ENCODE measurements at regions not wholly inside any gene's neighbourhood (a gene's known extent, or its start where the extent isn't known, plus 50 kb on each side); places are given as distances from the start of the nearest gene placed in this dataset.
"Not testable (repeated sequence)": the region's sequence is repeated elsewhere in the genome, so short reads cannot be mapped to it uniquely, and the experiment has no call there.

GRCh38 chr7:19944363-19945120 lies 171.1 kb upstream of the TMEM196 start:
- Mint-ChIP-seq H3K27me3 (no peaks in the 10 kb centered on the region), H3K4me3 (no peak overlapping the region), H3K36me3 (no peaks in the 10 kb centered on the region), H3K27ac (no peak overlapping the region), H3K4me1 (no peaks in the 10 kb centered on the region), H3K9me3 (peaks cover 5% of the 10 kb centered on the region)

- Mint-ChIP-seq H3K9me3 (peaks cover 13% of the 10 kb centered on the region), H3K27ac (no peak overlapping the region), H3K36me3 (no peaks in the 10 kb centered on the region), H3K4me3 (no peak overlapping the region), H3K4me1 (no peaks in the 10 kb centered on the region), H3K27me3 (no peaks in the 10 kb centered on the region)
Measured at GRCh38 chr7:19939746-19940145, 166.3 kb upstream of the TMEM196 start.

- Mint-ChIP-seq H3K9me3 (peaks cover 9% of the 10 kb centered on the region), H3K36me3 (no peaks in the 10 kb centered on the region), H3K4me3 (no peak overlapping the region), H3K27me3 (no peaks in the 10 kb centered on the region), H3K27ac (no peak overlapping the region), H3K4me1 (no peaks in the 10 kb centered on the region)
Measured at GRCh38 chr7:19932549-19933249, 159.3 kb upstream of the TMEM196 start.

- Mint-ChIP-seq H3K4me3 (no peak overlapping the region), H3K36me3 (no peaks in the 10 kb centered on the region), H3K27ac (no peak overlapping the region), H3K27me3 (no peaks in the 10 kb centered on the region), H3K9me3 (no peaks in the 10 kb centered on the region), H3K4me1 (no peaks in the 10 kb centered on the region)
Measured at GRCh38 chr7:19930851-19931250, 157.4 kb upstream of the TMEM196 start.

GRCh38 chr7:19930051-19930450 lies 156.6 kb upstream of the TMEM196 start:
- Mint-ChIP-seq H3K4me3 (no peak overlapping the region), H3K9me3 (no peaks in the 10 kb centered on the region), H3K27ac (no peak overlapping the region), H3K36me3 (no peaks in the 10 kb centered on the region), H3K4me1 (no peaks in the 10 kb centered on the region), H3K27me3 (no peaks in the 10 kb centered on the region)

GRCh38 chr7:19928247-19928646 lies 154.8 kb upstream of the TMEM196 start:
- Mint-ChIP-seq H3K27ac (no peak overlapping the region), H3K36me3 (no peaks in the 10 kb centered on the region), H3K9me3 (no peaks in the 10 kb centered on the region), H3K4me3 (no peak overlapping the region), H3K27me3 (no peaks in the 10 kb centered on the region), H3K4me1 (no peaks in the 10 kb centered on the region)

GRCh38 chr7:19920705-19921104 lies 147.3 kb upstream of the TMEM196 start:
- H3K4me3 Mint-ChIP-seq: no peak overlapping the region
- no peaks in the 10 kb centered on the region for H3K36me3 Mint-ChIP-seq
- H3K27ac Mint-ChIP-seq: no peak overlapping the region
- no peaks in the 10 kb centered on the region for H3K27me3 Mint-ChIP-seq
- no peaks in the 10 kb centered on the region for H3K9me3 Mint-ChIP-seq
- no peaks in the 10 kb centered on the region for H3K4me1 Mint-ChIP-seq

- Mint-ChIP-seq H3K27me3 (no peaks in the 10 kb centered on the region), H3K9me3 (no peaks in the 10 kb centered on the region), H3K4me3 (no peak overlapping the region), H3K36me3 (no peaks in the 10 kb centered on the region), H3K27ac (no peak overlapping the region), H3K4me1 (no peaks in the 10 kb centered on the region)
Measured at GRCh38 chr7:19920166-19920565, 146.7 kb upstream of the TMEM196 start.

GRCh38 chr7:19919261-19920095 lies 146.1 kb upstream of the TMEM196 start:
- Mint-ChIP-seq H3K27ac (no peak overlapping the region), H3K27me3 (no peaks in the 10 kb centered on the region)

GRCh38 chr7:19916046-19916445 lies 142.6 kb upstream of the TMEM196 start:
- H3K27me3 Mint-ChIP-seq: no peaks in the 10 kb centered on the region
- no peaks in the 10 kb centered on the region for H3K4me1 Mint-ChIP-seq
- no peak overlapping the region for H3K4me3 Mint-ChIP-seq
- no peaks in the 10 kb centered on the region for H3K9me3 Mint-ChIP-seq
- no peak overlapping the region for H3K27ac Mint-ChIP-seq
- no peaks in the 10 kb centered on the region for H3K36me3 Mint-ChIP-seq

More at GRCh38 chr7:19919261-19920095, 146.1 kb upstream of the TMEM196 start:
- H3K4me3 Mint-ChIP-seq: no peak overlapping the region
- H3K36me3 Mint-ChIP-seq: no peaks in the 10 kb centered on the region
- H3K9me3 Mint-ChIP-seq: no peaks in the 10 kb centered on the region
- no peaks in the 10 kb centered on the region for H3K4me1 Mint-ChIP-seq

GRCh38 chr7:19915596-19915995 lies 142.2 kb upstream of the TMEM196 start:
- H3K27ac Mint-ChIP-seq: no peak overlapping the region
- H3K9me3 Mint-ChIP-seq: no peaks in the 10 kb centered on the region
- H3K27me3 Mint-ChIP-seq: no peaks in the 10 kb centered on the region
- no peak overlapping the region for H3K4me3 Mint-ChIP-seq
- no peaks in the 10 kb centered on the region for H3K36me3 Mint-ChIP-seq
- H3K4me1 Mint-ChIP-seq: no peaks in the 10 kb centered on the region

GRCh38 chr7:19914866-19915265 lies 141.4 kb upstream of the TMEM196 start:
- H3K9me3 Mint-ChIP-seq: no peaks in the 10 kb centered on the region
- H3K4me1 Mint-ChIP-seq: no peaks in the 10 kb centered on the region
- no peaks in the 10 kb centered on the region for H3K36me3 Mint-ChIP-seq

GRCh38 chr7:19900118-19900517 lies 126.7 kb upstream of the TMEM196 start:
- no peaks in the 10 kb centered on the region for H3K9me3 Mint-ChIP-seq
- no peaks in the 10 kb centered on the region for H3K27me3 Mint-ChIP-seq
- H3K36me3 Mint-ChIP-seq: no peaks in the 10 kb centered on the region
- no peak overlapping the region for H3K27ac Mint-ChIP-seq
- H3K4me1 Mint-ChIP-seq: no peaks in the 10 kb centered on the region
- H3K4me3 Mint-ChIP-seq: no peak overlapping the region

More at GRCh38 chr7:19914866-19915265, 141.4 kb upstream of the TMEM196 start:
- H3K27me3 Mint-ChIP-seq: no peaks in the 10 kb centered on the region
- no peak overlapping the region for H3K27ac Mint-ChIP-seq
- H3K4me3 Mint-ChIP-seq: no peak overlapping the region

GRCh38 chr7:19899529-19899928 lies 126.1 kb upstream of the TMEM196 start:
- Mint-ChIP-seq H3K4me1 (no peaks in the 10 kb centered on the region), H3K9me3 (no peaks in the 10 kb centered on the region), H3K27ac (no peak overlapping the region), H3K27me3 (no peaks in the 10 kb centered on the region), H3K4me3 (no peak overlapping the region), H3K36me3 (no peaks in the 10 kb centered on the region)

- H3K9me3 Mint-ChIP-seq, H3K36me3 Mint-ChIP-seq, H3K4me3 Mint-ChIP-seq, H3K4me1 Mint-ChIP-seq, H3K27ac Mint-ChIP-seq, H3K27me3 Mint-ChIP-seq: not testable (repeated sequence)
Measured at GRCh38 chr7:19882893-19883292, 109.5 kb upstream of the TMEM196 start.

GRCh38 chr7:19872094-19872493 lies 98.7 kb upstream of the TMEM196 start:
- H3K4me1 Mint-ChIP-seq: no peaks in the 10 kb centered on the region
- H3K36me3 Mint-ChIP-seq: no peaks in the 10 kb centered on the region
- no peak overlapping the region for H3K4me3 Mint-ChIP-seq
- no peaks in the 10 kb centered on the region for H3K9me3 Mint-ChIP-seq
- H3K27me3 Mint-ChIP-seq: no peaks in the 10 kb centered on the region
- H3K27ac Mint-ChIP-seq: no peak overlapping the region
